ENCODE measurements at regions not wholly inside any gene's neighbourhood (a gene's known extent, or its start where the extent isn't known, plus 50 kb on each side); places are given as distances from the start of the nearest gene placed in this dataset.

- TF ChIP-seq, protein P1, sequence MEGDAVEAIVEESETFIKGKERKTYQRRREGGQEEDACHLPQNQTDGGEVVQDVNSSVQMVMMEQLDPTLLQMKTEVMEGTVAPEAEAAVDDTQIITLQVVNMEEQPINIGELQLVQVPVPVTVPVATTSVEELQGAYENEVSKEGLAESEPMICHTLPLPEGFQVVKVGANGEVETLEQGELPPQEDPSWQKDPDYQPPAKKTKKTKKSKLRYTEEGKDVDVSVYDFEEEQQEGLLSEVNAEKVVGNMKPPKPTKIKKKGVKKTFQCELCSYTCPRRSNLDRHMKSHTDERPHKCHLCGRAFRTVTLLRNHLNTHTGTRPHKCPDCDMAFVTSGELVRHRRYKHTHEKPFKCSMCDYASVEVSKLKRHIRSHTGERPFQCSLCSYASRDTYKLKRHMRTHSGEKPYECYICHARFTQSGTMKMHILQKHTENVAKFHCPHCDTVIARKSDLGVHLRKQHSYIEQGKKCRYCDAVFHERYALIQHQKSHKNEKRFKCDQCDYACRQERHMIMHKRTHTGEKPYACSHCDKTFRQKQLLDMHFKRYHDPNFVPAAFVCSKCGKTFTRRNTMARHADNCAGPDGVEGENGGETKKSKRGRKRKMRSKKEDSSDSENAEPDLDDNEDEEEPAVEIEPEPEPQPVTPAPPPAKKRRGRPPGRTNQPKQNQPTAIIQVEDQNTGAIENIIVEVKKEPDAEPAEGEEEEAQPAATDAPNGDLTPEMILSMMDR (IDR thresholded peaks at IDR 0.05; ENCODE audit: low read depth, low read length, missing control alignments) = no peak
- DNase-seq (ENCODE audit: low read depth) = no peak
- no peak overlapping the region for H3K4me3 ChIP-seq (ENCODE audit: low read depth, low read length)
- in situ Hi-C loops (cut with HindIII; ENCODE audit: low sequenced_read_pairs) = no loop called here
Observed at GRCh38 chr15:77734306-77734705, 101.6 kb upstream of the LINGO1 start.

- no peak overlapping the region for H3K4me3 ChIP-seq (ENCODE audit: low read depth, low read length)
- in situ Hi-C loops (cut with HindIII; ENCODE audit: low sequenced_read_pairs) = no loop called here
- no peak for DNase-seq (ENCODE audit: low read depth)
- TF ChIP-seq, protein P1 (IDR thresholded peaks at IDR 0.05; ENCODE audit: low read depth, low read length, missing control alignments) = no peak
Observed at GRCh38 chr15:77733579-77734300, 101.0 kb upstream of the LINGO1 start.

DNA sequence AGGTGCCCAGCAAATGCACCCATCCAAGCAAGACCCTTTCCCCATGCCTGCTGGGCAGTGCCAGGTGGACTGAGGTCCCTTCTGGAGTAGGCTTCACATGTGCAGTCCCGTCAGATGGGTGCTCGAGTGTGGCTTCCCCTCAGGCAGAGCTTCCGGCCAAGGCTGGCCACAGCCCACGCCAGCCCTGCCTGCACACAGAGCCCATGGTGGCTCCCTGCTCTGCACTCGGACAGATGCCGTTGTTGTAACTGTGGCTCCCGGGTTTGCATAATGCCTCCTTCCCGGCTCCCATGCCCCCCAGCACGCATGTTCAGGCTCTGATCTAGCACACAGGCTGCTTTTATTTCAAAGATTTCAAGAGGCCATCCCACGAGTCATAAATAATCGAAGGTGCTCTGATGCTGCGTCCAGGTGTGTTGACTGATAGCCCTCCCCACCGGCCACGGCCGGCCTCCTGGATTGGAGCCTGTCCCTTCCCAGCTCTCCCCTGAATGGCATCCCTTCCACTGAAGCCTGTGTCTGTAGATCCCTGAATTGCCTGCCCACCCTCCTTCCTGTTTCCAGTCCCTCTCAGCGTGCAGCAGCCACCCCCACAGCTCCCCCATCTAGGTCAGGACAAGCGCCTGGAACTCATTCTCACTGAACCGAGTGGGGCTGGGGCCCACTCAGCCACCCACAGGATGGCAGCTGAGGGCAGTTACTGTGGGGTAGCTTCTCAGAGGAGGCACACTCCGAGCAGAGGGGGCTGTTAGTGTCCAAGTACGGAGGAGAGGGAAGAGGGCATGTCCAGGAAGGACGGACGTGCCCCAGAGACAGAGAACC is 100.0 kb upstream of the LINGO1 start:
- no peak overlapping the region for H3K4me3 ChIP-seq (ENCODE audit: low read depth, low read length)
- in situ Hi-C loops (cut with HindIII; ENCODE audit: low sequenced_read_pairs) = no loop called here
- no peak for DNase-seq (ENCODE audit: low read depth)
- TF ChIP-seq, protein P1 (IDR thresholded peaks at IDR 0.05; ENCODE audit: low read depth, low read length, missing control alignments) = no peak

DNA sequence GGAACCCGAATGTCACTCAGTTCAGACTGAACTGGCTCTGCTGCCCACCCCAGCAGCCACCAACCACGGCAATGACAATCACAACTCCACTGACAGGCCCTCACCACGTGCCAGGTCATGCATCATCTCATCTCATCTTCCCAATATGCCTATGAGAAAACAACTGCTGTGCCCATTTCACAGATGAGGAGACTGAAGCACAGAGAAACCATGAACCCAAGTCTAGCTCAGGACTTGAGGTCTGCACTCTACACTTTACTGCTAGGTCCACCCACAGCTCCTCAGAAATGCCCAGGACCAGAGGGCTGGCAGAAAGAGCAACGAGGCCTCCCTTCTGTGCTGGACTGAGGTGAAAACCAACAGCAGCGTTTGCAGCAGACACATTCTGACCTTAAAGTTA is 99.2 kb upstream of the LINGO1 start:
- TF ChIP-seq, protein P1 (IDR thresholded peaks at IDR 0.05; ENCODE audit: low read depth, low read length, missing control alignments) = no peak
- in situ Hi-C loops (cut with HindIII; ENCODE audit: low sequenced_read_pairs) = no loop called here
- DNase-seq (ENCODE audit: low read depth) = no peak
- H3K4me3 ChIP-seq (ENCODE audit: low read depth, low read length) = no peak overlapping the region

DNA sequence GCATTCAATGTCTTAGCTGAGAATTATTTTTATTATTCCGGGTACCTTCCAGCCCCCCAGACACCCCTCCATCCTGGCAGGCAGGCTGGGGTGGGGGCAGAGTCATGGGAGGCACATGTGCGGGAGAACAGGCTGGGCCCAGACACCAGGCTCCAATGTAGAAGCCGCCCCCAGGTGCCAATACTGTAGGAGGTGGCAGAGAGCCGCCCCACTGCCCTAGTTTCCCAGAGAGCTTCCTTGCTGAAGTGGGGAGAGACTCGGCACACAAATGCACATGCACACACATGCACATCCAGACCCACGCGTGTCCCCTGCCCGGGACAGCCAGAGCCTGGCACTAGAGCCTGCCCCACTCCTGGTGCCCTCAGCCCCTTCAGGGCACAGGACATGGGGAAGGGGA is 98.4 kb upstream of the LINGO1 start:
- DNase-seq (ENCODE audit: low read depth) = no peak
- TF ChIP-seq, protein P1 (IDR thresholded peaks at IDR 0.05; ENCODE audit: low read depth, low read length, missing control alignments) = no peak
- no peak overlapping the region for H3K4me3 ChIP-seq (ENCODE audit: low read depth, low read length)
- in situ Hi-C loops (cut with HindIII; ENCODE audit: low sequenced_read_pairs) = no loop called here

- no peak for DNase-seq (ENCODE audit: low read depth)
- TF ChIP-seq, protein P1 (IDR thresholded peaks at IDR 0.05; ENCODE audit: low read depth, low read length, missing control alignments) = no peak
- in situ Hi-C loops (cut with HindIII; ENCODE audit: low sequenced_read_pairs) = no loop called here
- H3K4me3 ChIP-seq (ENCODE audit: low read depth, low read length) = no peak overlapping the region
Observed at GRCh38 chr15:77727635-77728304, 95.1 kb upstream of the LINGO1 start.

Data from astrocyte of the cerebellum (primary cell).